Fibroblast of villous mesenchyme (primary cell): ENCODE measurements at regions not wholly inside any gene's neighbourhood (a gene's known extent, or its start where the extent isn't known, plus 50 kb on each side); places are given as distances from the start of the nearest gene placed in this dataset.
A peak's percentile ranks its signal among the peaks of the same experiment; 100 is the strongest.
"Not testable (repeated sequence)": the region's sequence is repeated elsewhere in the genome, so short reads cannot be mapped to it uniquely, and the experiment has no call there.

Source experiments
- DNase-seq: peaks from one replicate; pipeline ENCODE4 v3.0.0-alpha.2; 2010; ENCODE audit warnings: low read depth
- H3K4me3 ChIP-seq: 2 replicates; pipeline ENCODE4 v1.5.1; 2011; ENCODE audit warnings: low read depth, mild to moderate bottlenecking, low read length
- CTCF ChIP-seq: IDR thresholded peaks from 2 replicates; pipeline ENCODE4 v1.5.1; 2012; ENCODE audit warnings: low read depth, mild to moderate bottlenecking, low read length; ENCODE audit not compliant: insufficient read depth

GRCh38 chr20:47855799-47856198, 70.5 kb upstream of the SULF2 start:
- H3K4me3 ChIP-seq, result no peak overlapping the region
- TF ChIP-seq CTCF, result no peak
- no peak for DNase-seq

GRCh38 chr20:47854687-47855212, 69.5 kb upstream of the SULF2 start:
- peak; percentile 61 for DNase-seq
- peak; percentile 66 for TF ChIP-seq CTCF
- H3K4me3 ChIP-seq, result no peak overlapping the region

- no peak overlapping the region for H3K4me3 ChIP-seq
Observed at GRCh38 chr20:47851774-47852173, 66.5 kb upstream of the SULF2 start.

GRCh38 chr20:47850146-47850545, 64.9 kb upstream of the SULF2 start:
- DNase-seq, result peak; percentile 45
- no peak overlapping the region for H3K4me3 ChIP-seq
- no peak for TF ChIP-seq CTCF

More at GRCh38 chr20:47851774-47852173, 66.5 kb upstream of the SULF2 start:
- DNase-seq, result no peak
- no peak for TF ChIP-seq CTCF

GRCh38 chr20:47849596-47849995, 64.3 kb upstream of the SULF2 start:
- DNase-seq, result no peak
- no peak overlapping the region for H3K4me3 ChIP-seq
- no peak for TF ChIP-seq CTCF

GRCh38 chr20:47849006-47849405, 63.7 kb upstream of the SULF2 start:
- DNase-seq, result no peak
- H3K4me3 ChIP-seq, result no peak overlapping the region
- TF ChIP-seq CTCF, result no peak

- DNase-seq, H3K4me3 ChIP-seq: not testable (repeated sequence)
Observed at GRCh38 chr20:47848534-47848933, 63.3 kb upstream of the SULF2 start.
